GM06990 (cell line): ENCODE measurements at regions not wholly inside any gene's neighbourhood (a gene's known extent, or its start where the extent isn't known, plus 50 kb on each side); places are given as distances from the start of the nearest gene placed in this dataset.

Experiments
- DNase-seq: peaks from one replicate; pipeline ENCODE4 v3.0.0-alpha.2; 2011; ENCODE audit not compliant: insufficient read length; ENCODE audit errors: extremely low read depth
- H3K27me3 ChIP-seq: replicated peaks from 2 replicates; pipeline ENCODE4 v1.6.0; 2011; ENCODE audit warnings: low read length; ENCODE audit not compliant: control insufficient read depth, insufficient read depth
- H3K36me3 ChIP-seq: 2 replicates; pipeline ENCODE4 v1.5.1; 2011; ENCODE audit warnings: low read length; ENCODE audit not compliant: control insufficient read depth, insufficient read depth
- H3K4me3 ChIP-seq: replicated peaks from 2 replicates; pipeline ENCODE4 v1.5.1; 2011; ENCODE audit warnings: low read depth, mild to moderate bottlenecking, control low read depth, low read length
- CTCF ChIP-seq: IDR thresholded peaks from 2 replicates; pipeline ENCODE4 v1.5.1; 2011; ENCODE audit warnings: low read length, control low read depth, mild to moderate bottlenecking, inconsistent platforms; ENCODE audit not compliant: insufficient read depth, poor library complexity, severe bottlenecking

- Histone ChIP-seq H3K27me3 (no peaks in the 10 kb centered on the region), H3K36me3 (no peaks in the 10 kb centered on the region), H3K4me3 (no peak overlapping the region)
- DNase-seq = no peak
- TF ChIP-seq CTCF = no peak
Measured at GRCh38 chr7:15925608-15926007, 239.1 kb upstream of the MEOX2 start.

- no peaks in the 10 kb centered on the region for H3K27me3 ChIP-seq
- TF ChIP-seq CTCF = no peak
- no peak for DNase-seq
- H3K36me3 ChIP-seq = no peaks in the 10 kb centered on the region
- H3K4me3 ChIP-seq = no peak overlapping the region
Measured at GRCh38 chr7:15924910-15925309, 238.4 kb upstream of the MEOX2 start.

- Histone ChIP-seq H3K27me3 (no peaks in the 10 kb centered on the region), H3K36me3 (no peaks in the 10 kb centered on the region), H3K4me3 (no peak overlapping the region)
- TF ChIP-seq CTCF = no peak
- DNase-seq = no peak
Measured at GRCh38 chr7:15922002-15922401, 235.5 kb upstream of the MEOX2 start.

- Histone ChIP-seq H3K27me3 (no peaks in the 10 kb centered on the region), H3K4me3 (no peak overlapping the region), H3K36me3 (no peaks in the 10 kb centered on the region)
- DNase-seq = no peak
- no peak for TF ChIP-seq CTCF
Measured at GRCh38 chr7:15921576-15921975, 235.1 kb upstream of the MEOX2 start.

- no peak for TF ChIP-seq CTCF
- H3K27me3 ChIP-seq = no peaks in the 10 kb centered on the region
- H3K4me3 ChIP-seq = no peak overlapping the region
- H3K36me3 ChIP-seq = no peaks in the 10 kb centered on the region
- DNase-seq = no peak
Measured at GRCh38 chr7:15920953-15921352, 234.5 kb upstream of the MEOX2 start.

- TF ChIP-seq CTCF = no peak
- H3K36me3 ChIP-seq = no peaks in the 10 kb centered on the region
- no peak for DNase-seq
- H3K27me3 ChIP-seq = no peaks in the 10 kb centered on the region
- H3K4me3 ChIP-seq = no peak overlapping the region
Measured at GRCh38 chr7:15916681-15917380, 230.3 kb upstream of the MEOX2 start.
